Heart left ventricle (tissue), 13 donors: ENCODE measurements at regions not wholly inside any gene's neighbourhood (a gene's known extent, or its start where the extent isn't known, plus 50 kb on each side); places are given as distances from the start of the nearest gene placed in this dataset.

Experiments
- CTCF ChIP-seq, 12 donors: fragments of 200-600 bp; sonication (generic) in 4 of 12; IDR thresholded peaks; one replicate each; pipeline versions ENCODE4 v1.5.0 to v1.8.0; 2018 to 2022; ENCODE audit warnings: antibody characterized with exemption in 12 of 12, mild to moderate bottlenecking in 5 of 12
- POLR2A ChIP-seq, 2 donors: fragments of 450-650 bp; IDR thresholded peaks; one replicate each; pipeline ENCODE4 v1.6.1; 2017; ENCODE audit warnings: antibody characterized with exemption in 2 of 2, mild to moderate bottlenecking in 2 of 2, moderate library complexity in 2 of 2
- donor health status: ischemic (EF 13 %, LVEDD 7.1; RV severe dilation, severe dysfunction).
- donor health status: DM: no; HTN: yes; CAD: no.
- donor health status: DM: no; HTN: no; CAD: no.
- donor health status: ischemic (EF 25% LVEDD 6.9; RV normal size, moderate dysfunction).
- donor health status: ischemic (EF 25% LVEDD 5.7; RV mildly dilated, moderate dysfunction).
- donor health status: ischemic (EF 35%, LVEDD 5.7; RV mildly dilated, moderate dysfunction).
- donor health status: nonischemic (EF 11% LVEDD 7.7; RV severe dilation, severe dysfunction).
- donor health status: DM: yes; HTN: yes; CAD: no.
- donor health status: PGD.
- donor health status: ischemic (EF 29% LVEDD 5.4; RV normal size, mild dysfunction).
- donor health status: nonischemic (EF 23%, LVEDD 6.1; RV moderate dilation, normal function).

GRCh38 chr6:148128014-148128730 lies 214.5 kb upstream of the SASH1 start:
- TF ChIP-seq POLR2A (IDR thresholded peaks at IDR 0.05) (no peak), CTCF (IDR thresholded peaks at IDR 0.05) (no peak)
